VCaP (cell line): ENCODE measurements at regions not wholly inside any gene's neighbourhood (a gene's known extent, or its start where the extent isn't known, plus 50 kb on each side); places are given as distances from the start of the nearest gene placed in this dataset.

Experiments
- H3K27ac ChIP-seq: fragments of 450-650 bp; 2 replicates; pipeline ENCODE4 v1.5.1; 2017
- CTCF ChIP-seq: fragments of 450-650 bp; conservative IDR thresholded peaks from 2 replicates; pipeline ENCODE4 v1.5.1; 2017; ENCODE audit warnings: mild to moderate bottlenecking, moderate library complexity

- no peak overlapping the region for H3K27ac ChIP-seq
- TF ChIP-seq CTCF, result no peak
Measured at GRCh38 chr2:47274054-47274782, 94.9 kb upstream of the EPCAM start.

GRCh38 chr2:47272905-47273758 lies 96.0 kb upstream of the EPCAM start:
- TF ChIP-seq CTCF, result no peak
- H3K27ac ChIP-seq, result peak overlapping the region; percentile 48; the same call in 1 of the 2 replicates

GRCh38 chr2:47272031-47272864 lies 95.9 kb upstream of the CALM2 start:
- TF ChIP-seq CTCF, result peak; percentile 96
- H3K27ac ChIP-seq, result peak overlapping the region; percentile 48; the same call in 1 of the 2 replicates

GRCh38 chr2:47271054-47272000 lies 95.0 kb upstream of the CALM2 start:
- H3K27ac ChIP-seq, result peak overlapping the region; percentile 48; the same call in 1 of the 2 replicates
- TF ChIP-seq CTCF, result no peak

GRCh38 chr2:47270421-47270820 lies 94.1 kb upstream of the CALM2 start:
- no peak for TF ChIP-seq CTCF
- H3K27ac ChIP-seq, result no peak overlapping the region

- H3K27ac ChIP-seq, result no peak overlapping the region
- no peak for TF ChIP-seq CTCF
Measured at GRCh38 chr2:47269316-47270232, 93.3 kb upstream of the CALM2 start.
